Activated T-helper 2 cell treated with anti-CD3 and anti-CD28 coated beads, Interferon-gamma antibody, Interleukin-2, Interleukin-4, amounts not matched to agents 10 μg/mL and 5 μg/mL and 100 μg/mL, durations not matched to agents 14 hours and 24 hours and 36 hours (primary cell): ENCODE measurements at regions not wholly inside any gene's neighbourhood (a gene's known extent, or its start where the extent isn't known, plus 50 kb on each side); places are given as distances from the start of the nearest gene placed in this dataset.

ENCODE experiments used
- DNase-seq: peaks from one replicate; pipeline ENCODE4 v3.0.0; 2021; ENCODE audit warnings: low spot score
- H3K27ac Mint-ChIP-seq: one replicate; pipeline ENCODE4 v1.8.0; 2021; ENCODE audit warnings: mixed read lengths
- H3K27me3 Mint-ChIP-seq: one replicate; pipeline ENCODE4 v1.8.0; 2021; ENCODE audit warnings: low read depth, mixed read lengths
- H3K36me3 Mint-ChIP-seq: one replicate; pipeline ENCODE4 v1.8.0; 2021; ENCODE audit warnings: low read depth, mixed read lengths
- H3K4me1 Mint-ChIP-seq: one replicate; pipeline ENCODE4 v1.8.0; 2021; ENCODE audit warnings: low read depth, mixed read lengths
- H3K4me3 Mint-ChIP-seq: one replicate; pipeline ENCODE4 v1.8.0; 2021; ENCODE audit warnings: low read depth, mild to moderate bottlenecking, moderate library complexity, mixed read lengths
- H3K9me3 Mint-ChIP-seq: one replicate; pipeline ENCODE4 v1.8.0; 2021; ENCODE audit warnings: mixed read lengths
- intact Hi-C: fragments of 100-400 bp; cut with micrococcal nuclease; formaldehyde crosslinking; loops from one replicate; pipeline ENCODE4 v1.15.1; 2023

- Mint-ChIP-seq H3K9me3 (no peaks in the 10 kb centered on the region), H3K4me1 (no peaks in the 10 kb centered on the region), H3K36me3 (no peaks in the 10 kb centered on the region), H3K27ac (no peak overlapping the region), H3K27me3 (no peaks in the 10 kb centered on the region), H3K4me3 (no peak overlapping the region)
- intact Hi-C loops, result no loop called here
- no peak for DNase-seq
Measured at GRCh38 chr1:57850176-57850940, 426.5 kb upstream of the DAB1 start.

GRCh38 chr1:57848406-57848805 lies 424.5 kb upstream of the DAB1 start:
- Mint-ChIP-seq H3K27ac (no peak overlapping the region), H3K9me3 (no peaks in the 10 kb centered on the region), H3K4me1 (no peaks in the 10 kb centered on the region), H3K27me3 (no peaks in the 10 kb centered on the region), H3K4me3 (no peak overlapping the region), H3K36me3 (no peaks in the 10 kb centered on the region)
- no peak for DNase-seq
- intact Hi-C loops, result no loop called here

GRCh38 chr1:57845041-57845440 lies 421.2 kb upstream of the DAB1 start:
- intact Hi-C loops, result no loop called here
- Mint-ChIP-seq H3K27me3 (no peaks in the 10 kb centered on the region), H3K9me3 (peaks cover 21% of the 10 kb centered on the region), H3K4me3 (no peak overlapping the region), H3K4me1 (no peaks in the 10 kb centered on the region), H3K27ac (no peak overlapping the region), H3K36me3 (no peaks in the 10 kb centered on the region)
- no peak for DNase-seq

- Mint-ChIP-seq H3K9me3 (peaks cover 22% of the 10 kb centered on the region), H3K4me3 (no peak overlapping the region), H3K4me1 (no peaks in the 10 kb centered on the region), H3K27ac (no peak overlapping the region), H3K27me3 (no peaks in the 10 kb centered on the region), H3K36me3 (no peaks in the 10 kb centered on the region)
- intact Hi-C loops, result no loop called here
- no peak for DNase-seq
Measured at GRCh38 chr1:57844382-57844980, 420.6 kb upstream of the DAB1 start.

- intact Hi-C loops, result no loop called here
- Mint-ChIP-seq H3K36me3 (no peaks in the 10 kb centered on the region), H3K4me1 (no peaks in the 10 kb centered on the region), H3K4me3 (no peak overlapping the region), H3K9me3 (peaks cover 22% of the 10 kb centered on the region), H3K27ac (no peak overlapping the region), H3K27me3 (no peaks in the 10 kb centered on the region)
- DNase-seq, result no peak
Measured at GRCh38 chr1:57843760-57844159, 419.9 kb upstream of the DAB1 start.

GRCh38 chr1:57839526-57839925 lies 415.7 kb upstream of the DAB1 start:
- H3K4me1 Mint-ChIP-seq, result no peaks in the 10 kb centered on the region
- H3K36me3 Mint-ChIP-seq, result no peaks in the 10 kb centered on the region
- no peak overlapping the region for H3K4me3 Mint-ChIP-seq
- H3K27me3 Mint-ChIP-seq, result no peaks in the 10 kb centered on the region
- intact Hi-C loops, result no loop called here
- no peak for DNase-seq
- no peak overlapping the region for H3K27ac Mint-ChIP-seq
- peaks cover 22% of the 10 kb centered on the region for H3K9me3 Mint-ChIP-seq

GRCh38 chr1:57839067-57839466 lies 415.2 kb upstream of the DAB1 start:
- intact Hi-C loops, result no loop called here
- Mint-ChIP-seq H3K27me3 (no peaks in the 10 kb centered on the region), H3K4me1 (no peaks in the 10 kb centered on the region), H3K27ac (no peak overlapping the region), H3K4me3 (no peak overlapping the region), H3K9me3 (peaks cover 22% of the 10 kb centered on the region), H3K36me3 (no peaks in the 10 kb centered on the region)
- DNase-seq, result no peak

- H3K27me3 Mint-ChIP-seq, result no peaks in the 10 kb centered on the region
- no peak overlapping the region for H3K4me3 Mint-ChIP-seq
- no peak for DNase-seq
- no peaks in the 10 kb centered on the region for H3K36me3 Mint-ChIP-seq
- H3K9me3 Mint-ChIP-seq, result peaks cover 7% of the 10 kb centered on the region
- no peak overlapping the region for H3K27ac Mint-ChIP-seq
- H3K4me1 Mint-ChIP-seq, result no peaks in the 10 kb centered on the region
- intact Hi-C loops, result no loop called here
Measured at GRCh38 chr1:57835620-57836019, 411.8 kb upstream of the DAB1 start.

- no peaks in the 10 kb centered on the region for H3K27me3 Mint-ChIP-seq
- H3K4me3 Mint-ChIP-seq, result no peak overlapping the region
- H3K36me3 Mint-ChIP-seq, result no peaks in the 10 kb centered on the region
- no peaks in the 10 kb centered on the region for H3K4me1 Mint-ChIP-seq
- DNase-seq, result no peak
- intact Hi-C loops, result no loop called here
- no peak overlapping the region for H3K27ac Mint-ChIP-seq
- H3K9me3 Mint-ChIP-seq, result no peaks in the 10 kb centered on the region
Measured at GRCh38 chr1:57833296-57833695, 409.4 kb upstream of the DAB1 start.

- Mint-ChIP-seq H3K36me3 (no peaks in the 10 kb centered on the region), H3K9me3 (no peaks in the 10 kb centered on the region), H3K4me1 (no peaks in the 10 kb centered on the region), H3K27me3 (no peaks in the 10 kb centered on the region), H3K4me3 (no peak overlapping the region), H3K27ac (no peak overlapping the region)
- DNase-seq, result no peak
- intact Hi-C loops, result no loop called here
Measured at GRCh38 chr1:57832612-57833011, 408.8 kb upstream of the DAB1 start.

GRCh38 chr1:57831624-57832023 lies 407.8 kb upstream of the DAB1 start:
- intact Hi-C loops, result no loop called here
- H3K27ac Mint-ChIP-seq, result no peak overlapping the region
- H3K36me3 Mint-ChIP-seq, result no peaks in the 10 kb centered on the region
- no peaks in the 10 kb centered on the region for H3K4me1 Mint-ChIP-seq
- no peaks in the 10 kb centered on the region for H3K9me3 Mint-ChIP-seq
- H3K4me3 Mint-ChIP-seq, result no peak overlapping the region
- H3K27me3 Mint-ChIP-seq, result no peaks in the 10 kb centered on the region
- no peak for DNase-seq

- Mint-ChIP-seq H3K27ac (no peak overlapping the region), H3K4me3 (no peak overlapping the region), H3K27me3 (no peaks in the 10 kb centered on the region), H3K36me3 (no peaks in the 10 kb centered on the region), H3K4me1 (no peaks in the 10 kb centered on the region), H3K9me3 (no peaks in the 10 kb centered on the region)
- DNase-seq, result no peak
- intact Hi-C loops, result no loop called here
Measured at GRCh38 chr1:57826535-57826934, 402.7 kb upstream of the DAB1 start.

GRCh38 chr1:57824535-57824934 lies 400.7 kb upstream of the DAB1 start:
- no peaks in the 10 kb centered on the region for H3K27me3 Mint-ChIP-seq
- H3K27ac Mint-ChIP-seq, result no peak overlapping the region
- no peak for DNase-seq
- H3K36me3 Mint-ChIP-seq, result no peaks in the 10 kb centered on the region
- intact Hi-C loops, result no loop called here
- H3K4me1 Mint-ChIP-seq, result no peaks in the 10 kb centered on the region
- H3K9me3 Mint-ChIP-seq, result no peaks in the 10 kb centered on the region
- H3K4me3 Mint-ChIP-seq, result no peak overlapping the region
